HG03039 (cell line): ENCODE measurements at regions not wholly inside any gene's neighbourhood (a gene's known extent, or its start where the extent isn't known, plus 50 kb on each side); places are given as distances from the start of the nearest gene placed in this dataset.

Experiments used
- ATAC-seq: cut with Tn5 transposase; IDR thresholded peaks from one replicate; pipeline ENCODE4 v1.9.1; 2021; ENCODE audit warnings: mild to moderate bottlenecking, moderate library complexity; ENCODE audit not compliant: unreplicated experiment

- no peak for ATAC-seq
These were observed 875.1 kb downstream of the NSUN3 start for GRCh38 chr3:94937980-94938379.

GRCh38 chr3:94946683-94947082 lies 883.8 kb downstream of the NSUN3 start:
- ATAC-seq = no peak

- ATAC-seq = no peak
These were observed 898.7 kb downstream of the NSUN3 start for GRCh38 chr3:94961423-94962100.

GRCh38 chr3:94965867-94966475 lies 903.1 kb downstream of the NSUN3 start:
- no peak for ATAC-seq

- no peak for ATAC-seq
These were observed 904.3 kb downstream of the NSUN3 start for GRCh38 chr3:94967196-94967595.

- no peak for ATAC-seq
These were observed 905.7 kb downstream of the NSUN3 start for GRCh38 chr3:94968519-94968918.

GRCh38 chr3:94972066-94972465 lies 909.2 kb downstream of the NSUN3 start:
- ATAC-seq = no peak

- no peak for ATAC-seq
These were observed 915.2 kb downstream of the NSUN3 start for GRCh38 chr3:94978084-94978483.

- ATAC-seq = no peak
These were observed 922.9 kb downstream of the NSUN3 start for GRCh38 chr3:94985778-94986177.

GRCh38 chr3:94990952-94991705 lies 928.3 kb downstream of the NSUN3 start:
- no peak for ATAC-seq

GRCh38 chr3:94996743-94997142 lies 933.9 kb downstream of the NSUN3 start:
- no peak for ATAC-seq

GRCh38 chr3:95002438-95003046 lies 939.7 kb downstream of the NSUN3 start:
- no peak for ATAC-seq

GRCh38 chr3:95028688-95029087 lies 965.8 kb downstream of the NSUN3 start:
- no peak for ATAC-seq

- ATAC-seq = no peak
These were observed 966.8 kb downstream of the NSUN3 start for GRCh38 chr3:95029644-95030043.

GRCh38 chr3:95036526-95037021 lies 973.7 kb downstream of the NSUN3 start:
- no peak for ATAC-seq

- no peak for ATAC-seq
These were observed 974.2 kb downstream of the NSUN3 start for GRCh38 chr3:95037097-95037496.

GRCh38 chr3:95037927-95038326 lies 975.1 kb downstream of the NSUN3 start:
- no peak for ATAC-seq

GRCh38 chr3:95044101-95044500 lies 981.2 kb downstream of the NSUN3 start:
- no peak for ATAC-seq

- ATAC-seq = no peak
These were observed 985.7 kb downstream of the NSUN3 start for GRCh38 chr3:95048564-95048963.

- ATAC-seq = no peak
These were observed 987.0 kb downstream of the NSUN3 start for GRCh38 chr3:95049841-95050240.

GRCh38 chr3:95055288-95055687 lies 992.4 kb downstream of the NSUN3 start:
- ATAC-seq = no peak
